Kasumi-1 (cell line): ENCODE measurements at regions not wholly inside any gene's neighbourhood (a gene's known extent, or its start where the extent isn't known, plus 50 kb on each side); places are given as distances from the start of the nearest gene placed in this dataset.

Experiments used
- DNase-seq, 2 experiments: peaks; one replicate each; lab custom pipeline; 2025; lab: John Stamatoyannopoulos, UW

- peak in 1 of 2 experiments; percentile 16 for DNase-seq
Measured at GRCh38 chr10:9643782-9644181, 1373.9 kb upstream of the CELF2 start.

- no peak for DNase-seq
Measured at GRCh38 chr10:9645404-9645803, 1372.3 kb upstream of the CELF2 start.

- DNase-seq, result no peak
Measured at GRCh38 chr10:9645928-9646600, 1371.6 kb upstream of the CELF2 start.

GRCh38 chr10:9654261-9654660 lies 1363.4 kb upstream of the CELF2 start:
- DNase-seq, result no peak

- no peak for DNase-seq
Measured at GRCh38 chr10:9656386-9656785, 1361.3 kb upstream of the CELF2 start.

GRCh38 chr10:9656996-9657395 lies 1360.7 kb upstream of the CELF2 start:
- no peak for DNase-seq

GRCh38 chr10:9657530-9657929 lies 1360.1 kb upstream of the CELF2 start:
- no peak for DNase-seq

- no peak for DNase-seq
Measured at GRCh38 chr10:9668411-9668810, 1349.3 kb upstream of the CELF2 start.

- no peak for DNase-seq
Measured at GRCh38 chr10:9670911-9671310, 1346.8 kb upstream of the CELF2 start.

- no peak for DNase-seq
Measured at GRCh38 chr10:9681655-9682054, 1336.0 kb upstream of the CELF2 start.

- no peak for DNase-seq
Measured at GRCh38 chr10:9682802-9683201, 1334.9 kb upstream of the CELF2 start.

- no peak for DNase-seq
Measured at GRCh38 chr10:9684186-9684585, 1333.5 kb upstream of the CELF2 start.

- DNase-seq, result no peak
Measured at GRCh38 chr10:9685596-9685995, 1332.1 kb upstream of the CELF2 start.

- no peak for DNase-seq
Measured at GRCh38 chr10:9688711-9689110, 1329.0 kb upstream of the CELF2 start.

GRCh38 chr10:9707216-9707615 lies 1310.5 kb upstream of the CELF2 start:
- DNase-seq, result peak; percentile 6 to 21

GRCh38 chr10:9709849-9710248 lies 1307.8 kb upstream of the CELF2 start:
- DNase-seq, result no peak

- DNase-seq, result no peak
Measured at GRCh38 chr10:9712393-9712792, 1305.3 kb upstream of the CELF2 start.

- DNase-seq, result no peak
Measured at GRCh38 chr10:9719246-9719645, 1298.4 kb upstream of the CELF2 start.

GRCh38 chr10:9733766-9734165 lies 1283.9 kb upstream of the CELF2 start:
- DNase-seq, result no peak

- DNase-seq, result no peak
Measured at GRCh38 chr10:9734218-9734617, 1283.5 kb upstream of the CELF2 start.

GRCh38 chr10:9735731-9736130 lies 1281.9 kb upstream of the CELF2 start:
- no peak for DNase-seq

GRCh38 chr10:9743639-9744038 lies 1274.0 kb upstream of the CELF2 start:
- peak; percentile 39 to 51 for DNase-seq

GRCh38 chr10:9745158-9745557 lies 1272.5 kb upstream of the CELF2 start:
- DNase-seq, result no peak

- DNase-seq, result no peak
Measured at GRCh38 chr10:9757176-9757575, 1260.5 kb upstream of the CELF2 start.
